ENCODE measurements at regions not wholly inside any gene's neighbourhood (a gene's known extent, or its start where the extent isn't known, plus 50 kb on each side); places are given as distances from the start of the nearest gene placed in this dataset.

DNA sequence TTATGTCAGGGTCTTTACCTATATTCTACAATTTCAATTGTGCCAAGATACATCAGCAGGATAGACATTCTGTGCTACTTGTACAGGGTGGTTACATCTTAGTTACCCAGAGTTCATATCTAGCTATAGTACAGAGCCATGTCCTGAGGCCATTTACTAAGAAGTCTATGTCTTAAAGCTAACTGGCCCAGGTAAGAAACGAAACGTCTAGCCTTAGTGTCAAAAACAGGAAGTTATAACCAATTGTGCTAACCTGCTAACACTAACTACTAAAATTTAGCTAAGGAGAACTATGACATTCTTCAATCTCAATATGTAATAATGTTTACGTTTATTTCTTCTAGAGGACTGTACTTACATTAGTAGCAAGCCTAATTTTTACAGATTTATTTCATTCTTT, 717.2 kb upstream of the UBE2E2 start:
- H3K36me3 Mint-ChIP-seq (ENCODE audit: unreplicated experiment): no peaks in the 10 kb centered on the region

DNA sequence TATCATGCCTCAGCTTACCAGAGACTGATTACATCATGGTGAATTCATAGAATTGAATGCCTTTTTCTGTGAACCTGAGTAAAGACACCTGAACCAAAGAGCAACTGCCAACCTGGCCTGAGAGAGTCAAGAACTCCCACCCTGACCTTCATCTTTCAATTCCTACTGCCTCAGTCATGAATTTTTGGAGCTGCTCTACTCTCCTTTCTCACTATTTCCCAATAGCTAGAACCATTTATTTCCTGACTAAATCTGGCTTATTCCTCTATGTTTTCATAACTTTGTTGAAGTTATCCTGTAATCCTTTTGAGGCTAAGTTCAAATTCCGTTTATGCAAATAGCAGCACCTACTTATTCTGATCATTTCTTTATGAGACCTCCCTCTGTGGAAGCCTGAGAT, 712.4 kb upstream of the UBE2E2 start:
- H3K4me3 Mint-ChIP-seq (ENCODE audit: unreplicated experiment): no peak overlapping the region
- TF ChIP-seq, protein P1, sequence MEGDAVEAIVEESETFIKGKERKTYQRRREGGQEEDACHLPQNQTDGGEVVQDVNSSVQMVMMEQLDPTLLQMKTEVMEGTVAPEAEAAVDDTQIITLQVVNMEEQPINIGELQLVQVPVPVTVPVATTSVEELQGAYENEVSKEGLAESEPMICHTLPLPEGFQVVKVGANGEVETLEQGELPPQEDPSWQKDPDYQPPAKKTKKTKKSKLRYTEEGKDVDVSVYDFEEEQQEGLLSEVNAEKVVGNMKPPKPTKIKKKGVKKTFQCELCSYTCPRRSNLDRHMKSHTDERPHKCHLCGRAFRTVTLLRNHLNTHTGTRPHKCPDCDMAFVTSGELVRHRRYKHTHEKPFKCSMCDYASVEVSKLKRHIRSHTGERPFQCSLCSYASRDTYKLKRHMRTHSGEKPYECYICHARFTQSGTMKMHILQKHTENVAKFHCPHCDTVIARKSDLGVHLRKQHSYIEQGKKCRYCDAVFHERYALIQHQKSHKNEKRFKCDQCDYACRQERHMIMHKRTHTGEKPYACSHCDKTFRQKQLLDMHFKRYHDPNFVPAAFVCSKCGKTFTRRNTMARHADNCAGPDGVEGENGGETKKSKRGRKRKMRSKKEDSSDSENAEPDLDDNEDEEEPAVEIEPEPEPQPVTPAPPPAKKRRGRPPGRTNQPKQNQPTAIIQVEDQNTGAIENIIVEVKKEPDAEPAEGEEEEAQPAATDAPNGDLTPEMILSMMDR (IDR thresholded peaks at IDR 0.05): no peak
- H3K4me1 Mint-ChIP-seq (ENCODE audit: unreplicated experiment): peaks cover 2% of the 10 kb centered on the region
- H3K27me3 Mint-ChIP-seq (ENCODE audit: unreplicated experiment): peaks cover 20% of the 10 kb centered on the region
- no peak for DNase-seq (ENCODE audit: extremely low spot score, unreplicated experiment)
- H3K27ac Mint-ChIP-seq (ENCODE audit: unreplicated experiment): no peak overlapping the region
- H3K9me3 Mint-ChIP-seq (ENCODE audit: unreplicated experiment): no peaks in the 10 kb centered on the region
- H3K36me3 Mint-ChIP-seq (ENCODE audit: unreplicated experiment): no peaks in the 10 kb centered on the region

More for the DNA sequence above, 717.2 kb upstream of the UBE2E2 start:
- H3K9me3 Mint-ChIP-seq (ENCODE audit: unreplicated experiment): no peaks in the 10 kb centered on the region
- H3K27me3 Mint-ChIP-seq (ENCODE audit: unreplicated experiment): peaks cover 25% of the 10 kb centered on the region
- no peaks in the 10 kb centered on the region for H3K4me1 Mint-ChIP-seq (ENCODE audit: unreplicated experiment)
- DNase-seq (ENCODE audit: extremely low spot score, unreplicated experiment): no peak
- no peak overlapping the region for H3K27ac Mint-ChIP-seq (ENCODE audit: unreplicated experiment)
- TF ChIP-seq, protein P1 (IDR thresholded peaks at IDR 0.05): no peak
- no peak overlapping the region for H3K4me3 Mint-ChIP-seq (ENCODE audit: unreplicated experiment)

DNA sequence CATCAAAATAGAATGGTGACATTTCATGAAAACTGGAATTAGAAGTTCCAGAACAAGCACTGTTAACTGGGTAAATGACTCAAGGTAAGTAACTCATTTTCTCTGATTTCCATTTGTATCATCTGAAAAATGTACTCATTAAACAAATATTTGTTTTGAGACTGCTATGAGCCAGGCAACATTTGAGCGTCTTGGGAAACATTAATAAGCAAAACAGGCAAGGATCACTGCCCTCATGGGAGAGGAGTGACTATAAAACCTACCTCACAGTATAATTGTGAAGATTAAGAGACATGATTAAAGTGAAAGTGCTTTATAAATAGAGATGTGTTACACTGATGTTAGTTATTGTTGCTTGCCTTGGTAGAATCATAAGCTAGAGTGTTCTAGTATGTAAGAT, 711.8 kb upstream of the UBE2E2 start:
- no peak for DNase-seq (ENCODE audit: extremely low spot score, unreplicated experiment)
- TF ChIP-seq, protein P1 (IDR thresholded peaks at IDR 0.05): no peak
- H3K27me3 Mint-ChIP-seq (ENCODE audit: unreplicated experiment): peaks cover 14% of the 10 kb centered on the region
- no peak overlapping the region for H3K4me3 Mint-ChIP-seq (ENCODE audit: unreplicated experiment)
- no peak overlapping the region for H3K27ac Mint-ChIP-seq (ENCODE audit: unreplicated experiment)
- H3K4me1 Mint-ChIP-seq (ENCODE audit: unreplicated experiment): peaks cover 2% of the 10 kb centered on the region
- no peaks in the 10 kb centered on the region for H3K9me3 Mint-ChIP-seq (ENCODE audit: unreplicated experiment)
- H3K36me3 Mint-ChIP-seq (ENCODE audit: unreplicated experiment): no peaks in the 10 kb centered on the region

DNA sequence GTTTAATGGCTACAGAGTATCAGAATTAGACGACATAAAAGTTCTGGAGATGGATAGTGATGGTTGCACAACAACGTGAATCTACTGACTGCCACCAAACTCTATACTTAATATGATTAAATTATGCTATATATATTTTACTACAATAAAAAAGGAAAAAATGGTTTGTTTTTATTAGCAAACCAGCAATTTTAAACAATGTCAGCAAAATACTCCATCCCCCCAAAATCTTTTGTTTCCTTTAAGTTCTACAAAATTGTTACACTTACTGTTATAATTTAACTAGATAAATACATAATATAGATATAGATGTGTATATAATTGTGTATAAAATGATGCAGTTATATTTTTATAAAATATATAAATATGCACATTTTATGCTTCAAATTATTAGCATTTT, 710.8 kb upstream of the UBE2E2 start:
- TF ChIP-seq, protein P1 (IDR thresholded peaks at IDR 0.05): no peak
- H3K27me3 Mint-ChIP-seq (ENCODE audit: unreplicated experiment): peaks cover 11% of the 10 kb centered on the region
- H3K4me3 Mint-ChIP-seq (ENCODE audit: unreplicated experiment): no peak overlapping the region
- no peaks in the 10 kb centered on the region for H3K9me3 Mint-ChIP-seq (ENCODE audit: unreplicated experiment)
- DNase-seq (ENCODE audit: extremely low spot score, unreplicated experiment): no peak
- H3K4me1 Mint-ChIP-seq (ENCODE audit: unreplicated experiment): peaks cover 2% of the 10 kb centered on the region
- H3K36me3 Mint-ChIP-seq (ENCODE audit: unreplicated experiment): no peaks in the 10 kb centered on the region
- no peak overlapping the region for H3K27ac Mint-ChIP-seq (ENCODE audit: unreplicated experiment)

DNA sequence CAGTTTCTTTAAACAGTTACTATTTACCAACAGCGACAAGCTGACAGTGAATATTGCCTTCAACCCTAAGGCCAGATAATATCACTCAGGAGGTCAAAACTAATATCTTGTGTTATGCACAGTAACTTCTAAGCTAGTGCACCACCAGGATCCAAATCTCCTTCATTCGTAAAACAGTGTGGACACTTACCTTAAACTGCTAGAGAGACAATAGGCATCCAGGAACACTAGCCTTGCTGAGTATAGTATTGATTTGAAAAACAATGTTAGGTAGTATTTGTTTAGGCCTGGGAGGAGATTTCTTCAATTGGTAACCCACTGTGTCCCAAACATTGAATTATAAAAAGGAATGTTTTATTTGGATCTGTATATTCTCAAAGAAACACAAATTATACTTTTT, 707.9 kb upstream of the UBE2E2 start:
- TF ChIP-seq, protein P1 (IDR thresholded peaks at IDR 0.05): no peak
- no peak for DNase-seq (ENCODE audit: extremely low spot score, unreplicated experiment)

More for the DNA sequence above, 707.9 kb upstream of the UBE2E2 start:
- Mint-ChIP-seq H3K4me3 (ENCODE audit: unreplicated experiment) (no peak overlapping the region), H3K9me3 (ENCODE audit: unreplicated experiment) (no peaks in the 10 kb centered on the region), H3K36me3 (ENCODE audit: unreplicated experiment) (no peaks in the 10 kb centered on the region), H3K4me1 (ENCODE audit: unreplicated experiment) (peaks cover 2% of the 10 kb centered on the region), H3K27me3 (ENCODE audit: unreplicated experiment) (no peaks in the 10 kb centered on the region), H3K27ac (ENCODE audit: unreplicated experiment) (no peak overlapping the region)
